Smooth muscle cell (in vitro differentiated cells): ENCODE measurements at regions not wholly inside any gene's neighbourhood (a gene's known extent, or its start where the extent isn't known, plus 50 kb on each side); places are given as distances from the start of the nearest gene placed in this dataset.

ENCODE experiments used
- DNase-seq: peaks from one replicate; lab custom pipeline; 2025; ENCODE audit not compliant: unreplicated experiment; lab: John Stamatoyannopoulos, UW
- H2AFZ ChIP-seq: fragments of 200-600 bp; sonication (generic); 2 replicates; pipeline ENCODE4 v1.6.0; 2016; ENCODE audit warnings: antibody characterized with exemption, low read depth, mild to moderate bottlenecking
- H3F3A ChIP-seq: fragments of 200-600 bp; sonication (generic); 2 replicates; pipeline ENCODE4 v1.6.0; 2017; ENCODE audit warnings: antibody characterized with exemption, low read depth
- H3K27ac ChIP-seq: fragments of 200-600 bp; sonication (generic); 2 replicates; pipeline ENCODE4 v1.5.1; 2016; ENCODE audit warnings: low read depth, mild to moderate bottlenecking
- H3K27me3 ChIP-seq: fragments of 200-600 bp; sonication (generic); 2 replicates; pipeline ENCODE4 v1.6.1; 2016; ENCODE audit warnings: low read depth, mild to moderate bottlenecking
- H3K36me3 ChIP-seq: fragments of 200-600 bp; sonication (generic); 2 replicates; pipeline ENCODE4 v1.5.1; 2016; ENCODE audit warnings: low read depth
- H3K4me1 ChIP-seq: fragments of 200-600 bp; sonication (generic); 2 replicates; pipeline ENCODE4 v1.5.1; 2016; ENCODE audit warnings: low read depth
- H3K4me2 ChIP-seq: fragments of 200-600 bp; sonication (generic); 2 replicates; pipeline ENCODE4 v1.6.0; 2016; ENCODE audit warnings: mild to moderate bottlenecking
- H3K4me3 ChIP-seq: fragments of 200-600 bp; sonication (generic); 2 replicates; pipeline ENCODE4 v1.5.1; 2016; ENCODE audit warnings: mild to moderate bottlenecking
- H3K79me2 ChIP-seq: fragments of 200-600 bp; sonication (generic); 2 replicates; pipeline ENCODE4 v1.6.0; 2016; ENCODE audit warnings: low read depth, mild to moderate bottlenecking
- H3K9ac ChIP-seq: fragments of 200-600 bp; sonication (generic); 2 replicates; pipeline ENCODE4 v1.6.0; 2016; ENCODE audit warnings: low read depth
- H3K9me3 ChIP-seq: fragments of 200-600 bp; sonication (generic); replicated peaks from 2 replicates; pipeline ENCODE4 v1.5.1; 2016; ENCODE audit warnings: low read depth
- H4K20me1 ChIP-seq: fragments of 200-600 bp; sonication (generic); 2 replicates; pipeline ENCODE4 v1.6.0; 2016; ENCODE audit warnings: low read depth
- WGBS: methylation state at CpG from one replicate; pipeline ENCODE4 v1.1.7; 2016; ENCODE audit warnings: low lambda C conversion rate; 5-methylcytosine and 5-hydroxymethylcytosine counted together
- TF ChIP-seq, protein P1 (sequence below): fragments of 200-600 bp; sonication (generic); IDR thresholded peaks from 2 replicates; pipeline ENCODE4 v1.5.1; 2017; ENCODE audit warnings: borderline replicate concordance, mild to moderate bottlenecking, antibody characterized with exemption; ENCODE audit not compliant: insufficient read depth, poor library complexity, severe bottlenecking

DNA sequence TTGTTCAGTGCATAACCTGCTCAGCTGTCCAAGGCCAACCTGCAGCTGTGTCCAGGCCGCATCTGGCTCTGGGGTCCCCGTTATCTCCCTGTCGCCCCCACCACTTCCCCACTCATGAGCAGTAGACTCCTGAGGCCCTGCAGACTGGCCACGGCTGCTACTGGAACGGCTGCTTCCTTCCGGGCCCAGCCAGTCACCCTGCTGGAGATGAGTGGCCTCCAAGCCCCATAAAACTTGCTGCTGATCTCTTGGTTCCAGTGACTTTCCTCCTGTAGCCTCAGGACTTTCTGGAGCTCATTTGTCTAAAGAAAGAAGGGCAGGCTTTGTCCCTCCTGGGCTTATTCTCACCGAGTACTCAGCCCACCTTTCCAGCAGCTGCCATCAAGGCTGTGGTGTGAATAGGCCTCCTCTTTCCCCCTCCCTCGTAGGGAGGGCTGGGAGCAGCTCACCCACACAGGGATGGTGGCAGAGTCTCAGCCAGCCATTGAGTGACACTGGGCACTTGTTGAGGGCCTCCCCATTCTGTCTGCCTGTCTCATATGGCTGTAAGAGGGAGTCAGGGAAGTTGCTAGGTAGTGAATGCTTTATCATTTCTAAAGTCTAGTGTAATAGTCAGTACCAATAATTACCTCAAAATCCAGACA lies 257.3 kb downstream of the MYCN start:
- TF ChIP-seq, protein P1, sequence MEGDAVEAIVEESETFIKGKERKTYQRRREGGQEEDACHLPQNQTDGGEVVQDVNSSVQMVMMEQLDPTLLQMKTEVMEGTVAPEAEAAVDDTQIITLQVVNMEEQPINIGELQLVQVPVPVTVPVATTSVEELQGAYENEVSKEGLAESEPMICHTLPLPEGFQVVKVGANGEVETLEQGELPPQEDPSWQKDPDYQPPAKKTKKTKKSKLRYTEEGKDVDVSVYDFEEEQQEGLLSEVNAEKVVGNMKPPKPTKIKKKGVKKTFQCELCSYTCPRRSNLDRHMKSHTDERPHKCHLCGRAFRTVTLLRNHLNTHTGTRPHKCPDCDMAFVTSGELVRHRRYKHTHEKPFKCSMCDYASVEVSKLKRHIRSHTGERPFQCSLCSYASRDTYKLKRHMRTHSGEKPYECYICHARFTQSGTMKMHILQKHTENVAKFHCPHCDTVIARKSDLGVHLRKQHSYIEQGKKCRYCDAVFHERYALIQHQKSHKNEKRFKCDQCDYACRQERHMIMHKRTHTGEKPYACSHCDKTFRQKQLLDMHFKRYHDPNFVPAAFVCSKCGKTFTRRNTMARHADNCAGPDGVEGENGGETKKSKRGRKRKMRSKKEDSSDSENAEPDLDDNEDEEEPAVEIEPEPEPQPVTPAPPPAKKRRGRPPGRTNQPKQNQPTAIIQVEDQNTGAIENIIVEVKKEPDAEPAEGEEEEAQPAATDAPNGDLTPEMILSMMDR: no peak
- 73% methylated on average over 8 of the region's 8 CpGs for WGBS
- H3K4me1 ChIP-seq: no peaks in the 10 kb centered on the region
- H3K36me3 ChIP-seq: no peaks in the 10 kb centered on the region
- no peaks in the 10 kb centered on the region for H3F3A ChIP-seq
- no peak overlapping the region for H3K4me2 ChIP-seq
- H3K9ac ChIP-seq: no peak overlapping the region
- no peaks in the 10 kb centered on the region for H4K20me1 ChIP-seq
- no peaks in the 10 kb centered on the region for H3K27me3 ChIP-seq
- no peaks in the 10 kb centered on the region for H3K9me3 ChIP-seq
- no peak overlapping the region for H3K27ac ChIP-seq
- H3K4me3 ChIP-seq: no peak overlapping the region
- no peak overlapping the region for H2AFZ ChIP-seq
- no peak for DNase-seq
- no peaks in the 10 kb centered on the region for H3K79me2 ChIP-seq

DNA sequence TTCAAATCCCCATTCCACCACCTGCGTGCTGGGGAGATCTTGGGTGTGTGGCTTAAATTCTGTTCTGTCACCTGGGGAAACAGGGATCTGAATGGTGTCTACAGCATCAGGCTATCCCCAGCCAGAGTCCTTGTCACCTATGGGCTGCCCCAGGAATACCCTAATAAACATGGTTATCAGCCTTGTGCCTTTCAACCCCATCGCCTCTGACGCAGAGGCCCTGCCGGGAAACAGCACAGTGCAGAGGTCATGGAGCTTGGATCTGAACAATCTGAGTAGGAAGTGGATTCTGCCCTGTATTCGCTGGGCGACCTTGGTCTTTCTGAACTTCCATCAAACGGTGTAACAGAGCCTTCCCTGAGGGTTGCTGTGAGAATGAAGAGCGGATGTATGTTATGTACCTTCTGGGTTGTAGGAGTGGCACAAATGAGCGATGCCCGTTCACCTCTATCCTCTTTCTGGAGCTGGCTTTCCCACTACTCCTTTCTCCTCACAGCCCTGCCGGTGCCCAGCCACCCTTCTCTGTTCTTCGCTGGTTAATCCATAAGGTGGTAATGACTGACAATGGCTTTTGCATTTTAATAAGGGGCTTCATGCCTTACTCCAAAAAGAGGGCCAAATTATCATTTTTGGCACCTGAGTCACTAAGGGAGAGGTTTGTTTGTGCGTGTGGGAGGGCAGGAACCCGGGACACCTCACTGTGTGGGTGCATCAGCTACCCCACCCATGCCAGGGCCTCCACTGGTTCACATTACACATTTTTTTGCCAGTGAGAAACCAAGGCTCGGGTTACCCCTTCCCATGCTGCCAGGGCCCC lies 256.5 kb downstream of the MYCN start:
- no peaks in the 10 kb centered on the region for H3K9me3 ChIP-seq
- H3K36me3 ChIP-seq: no peaks in the 10 kb centered on the region
- no peak for DNase-seq
- H3F3A ChIP-seq: no peaks in the 10 kb centered on the region
- H3K9ac ChIP-seq: no peak overlapping the region
- TF ChIP-seq, protein P1: no peak
- H3K27me3 ChIP-seq: no peaks in the 10 kb centered on the region
- H3K4me1 ChIP-seq: no peaks in the 10 kb centered on the region
- no peaks in the 10 kb centered on the region for H4K20me1 ChIP-seq
- no peak overlapping the region for H2AFZ ChIP-seq
- H3K4me2 ChIP-seq: no peak overlapping the region
- no peaks in the 10 kb centered on the region for H3K79me2 ChIP-seq
- H3K4me3 ChIP-seq: no peak overlapping the region
- WGBS: 88% methylated on average over 15 of the region's 15 CpGs
- no peak overlapping the region for H3K27ac ChIP-seq

DNA sequence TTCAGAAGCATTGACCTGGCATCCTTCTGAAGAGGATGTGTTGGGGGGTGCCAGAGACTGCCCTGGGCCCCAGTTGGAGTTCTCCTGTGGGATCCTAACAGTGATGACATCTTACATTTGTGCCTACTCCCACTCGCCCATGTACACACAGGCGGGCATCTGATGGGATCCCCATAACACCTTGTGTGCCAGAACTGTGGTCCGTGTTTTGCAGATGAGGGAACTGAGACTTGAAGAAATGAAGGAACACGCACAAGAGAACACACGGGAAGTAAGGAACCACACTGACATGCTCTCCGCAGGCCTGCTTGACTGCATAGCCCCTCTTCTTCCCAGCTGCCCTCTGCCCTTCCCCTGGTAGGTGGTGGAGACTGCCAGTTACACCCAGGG lies 255.3 kb downstream of the MYCN start:
- H3K4me3 ChIP-seq: no peak overlapping the region
- H3K4me1 ChIP-seq: no peaks in the 10 kb centered on the region
- H3K9me3 ChIP-seq: no peaks in the 10 kb centered on the region
- WGBS: 94% methylated on average over 6 of the region's 6 CpGs
- H3K27ac ChIP-seq: no peak overlapping the region
- H3K4me2 ChIP-seq: no peak overlapping the region
- no peaks in the 10 kb centered on the region for H3K27me3 ChIP-seq
- no peak for DNase-seq
- H3F3A ChIP-seq: no peaks in the 10 kb centered on the region
- H3K36me3 ChIP-seq: no peaks in the 10 kb centered on the region
- TF ChIP-seq, protein P1: no peak
- no peaks in the 10 kb centered on the region for H4K20me1 ChIP-seq
- no peaks in the 10 kb centered on the region for H3K79me2 ChIP-seq
- no peak overlapping the region for H2AFZ ChIP-seq
- no peak overlapping the region for H3K9ac ChIP-seq
